ENCODE measurements at regions not wholly inside any gene's neighbourhood (a gene's known extent, or its start where the extent isn't known, plus 50 kb on each side); places are given as distances from the start of the nearest gene placed in this dataset.
"Not testable (repeated sequence)": the region's sequence is repeated elsewhere in the genome, so short reads cannot be mapped to it uniquely, and the experiment has no call there.

- DNase-seq (ENCODE audit: low spot score) = no peak
Measured at GRCh38 chr2:21966139-21966538, 842.4 kb downstream of the TDRD15 start.

DNA sequence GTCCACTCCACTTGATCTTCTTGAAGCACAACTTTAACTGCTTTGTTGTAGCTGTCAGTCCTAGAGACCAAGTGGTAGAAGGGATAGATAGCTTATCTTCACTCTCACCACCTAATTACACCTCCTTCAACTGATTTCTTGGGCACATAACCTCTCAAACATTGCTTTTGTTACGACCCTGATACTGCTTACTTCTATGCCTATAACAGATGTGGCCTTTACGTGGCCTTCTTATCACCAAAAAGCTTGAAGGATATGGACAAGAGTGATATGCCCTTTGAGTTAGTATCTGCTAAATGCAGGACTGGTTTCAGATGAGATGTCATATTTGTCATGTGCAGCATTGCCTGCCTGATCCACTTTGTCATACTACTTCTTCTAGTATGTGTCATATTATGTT is 847.2 kb downstream of the TDRD15 start:
- no peak for DNase-seq (ENCODE audit: low spot score)

- no peak for DNase-seq (ENCODE audit: low spot score)
Measured at GRCh38 chr2:21972586-21972985, 848.8 kb downstream of the TDRD15 start.

- no peak for DNase-seq (ENCODE audit: low spot score)
Measured at GRCh38 chr2:21981127-21981526, 857.4 kb downstream of the TDRD15 start.

DNA sequence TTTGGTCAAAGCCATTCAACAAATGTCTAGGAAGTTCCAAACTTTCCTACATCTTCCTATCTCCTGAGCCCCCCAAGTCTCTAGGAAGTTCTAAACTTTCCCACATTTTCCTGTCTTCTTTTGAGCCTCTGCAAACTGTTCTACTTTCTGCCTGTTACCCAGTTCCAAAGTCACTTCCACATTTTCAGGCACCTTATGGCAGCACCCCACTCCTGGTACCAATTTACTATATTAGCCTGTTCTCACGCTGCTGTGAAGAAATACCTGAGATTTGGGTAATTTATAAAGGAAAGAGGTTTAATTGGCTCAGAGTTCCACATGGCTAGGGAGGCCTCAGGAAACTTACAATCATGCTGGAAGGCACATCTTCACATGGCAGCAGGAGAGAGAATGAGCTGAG is 869.2 kb downstream of the TDRD15 start:
- no peak for DNase-seq (ENCODE audit: low spot score)

GRCh38 chr2:21996339-21996738 is 872.6 kb downstream of the TDRD15 start:
- DNase-seq (ENCODE audit: low spot score) = no peak

DNA sequence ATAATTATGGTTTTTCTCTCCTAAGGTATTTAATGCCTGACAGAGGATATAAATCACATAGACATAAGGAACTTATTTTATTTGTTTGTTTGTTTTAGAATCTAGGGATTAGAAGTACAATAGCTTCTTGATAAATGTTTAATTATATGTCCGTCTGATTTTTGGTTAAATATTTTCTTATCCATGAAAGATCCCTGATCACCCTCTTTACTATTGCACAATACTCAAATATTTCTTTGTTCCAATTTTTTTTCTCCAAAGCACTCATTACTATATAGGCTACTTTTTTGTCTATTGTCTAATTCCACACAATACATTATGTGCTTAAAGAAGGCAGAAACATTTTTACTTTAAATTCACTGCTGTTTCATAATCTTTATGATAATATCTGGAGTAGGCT is 875.8 kb downstream of the TDRD15 start:
- DNase-seq (ENCODE audit: low spot score) = no peak

DNA sequence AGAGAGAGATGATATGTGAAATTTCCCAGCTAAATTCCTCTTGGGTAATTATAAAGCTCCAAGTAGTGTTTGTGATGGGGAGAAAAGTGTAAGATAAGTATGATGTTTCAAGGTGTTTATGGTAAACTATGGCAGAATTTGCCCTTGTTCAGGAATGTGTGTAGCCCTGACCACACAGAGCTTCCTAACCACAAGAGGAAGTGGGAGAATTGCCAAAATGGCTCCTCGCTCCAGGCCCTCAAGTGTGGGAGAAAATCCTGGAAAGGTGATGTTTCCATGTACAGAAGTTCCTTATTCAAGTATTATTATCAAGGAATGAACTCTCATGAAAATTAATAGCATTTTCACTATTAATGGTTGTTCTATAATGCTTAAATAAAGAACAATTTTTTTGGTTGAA is 878.3 kb downstream of the TDRD15 start:
- DNase-seq (ENCODE audit: low spot score) = no peak

- no peak for DNase-seq (ENCODE audit: low spot score)
Measured at GRCh38 chr2:22003270-22003669, 879.5 kb downstream of the TDRD15 start.

DNA sequence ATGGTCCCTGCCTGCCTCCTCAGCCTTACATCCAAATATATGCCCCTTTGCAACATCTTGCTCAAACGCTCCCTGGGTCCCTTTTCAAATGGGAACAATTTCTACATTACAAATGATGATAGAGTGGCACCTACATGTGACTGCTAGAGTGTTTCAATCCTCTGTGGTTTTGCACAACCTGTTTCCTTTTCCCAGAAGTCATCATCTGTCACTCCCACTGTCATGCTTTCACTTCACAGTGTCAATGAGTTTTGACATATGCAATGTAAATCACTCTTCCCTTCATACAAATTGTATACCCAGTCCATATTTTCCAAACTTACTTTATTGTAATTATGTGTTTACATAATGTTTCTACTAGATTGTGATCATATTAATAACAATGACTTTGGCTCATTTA is 887.3 kb downstream of the TDRD15 start:
- no peak for DNase-seq (ENCODE audit: low spot score)

GRCh38 chr2:22020091-22020742 is 896.4 kb downstream of the TDRD15 start:
- DNase-seq (ENCODE audit: low spot score) = no peak

DNA sequence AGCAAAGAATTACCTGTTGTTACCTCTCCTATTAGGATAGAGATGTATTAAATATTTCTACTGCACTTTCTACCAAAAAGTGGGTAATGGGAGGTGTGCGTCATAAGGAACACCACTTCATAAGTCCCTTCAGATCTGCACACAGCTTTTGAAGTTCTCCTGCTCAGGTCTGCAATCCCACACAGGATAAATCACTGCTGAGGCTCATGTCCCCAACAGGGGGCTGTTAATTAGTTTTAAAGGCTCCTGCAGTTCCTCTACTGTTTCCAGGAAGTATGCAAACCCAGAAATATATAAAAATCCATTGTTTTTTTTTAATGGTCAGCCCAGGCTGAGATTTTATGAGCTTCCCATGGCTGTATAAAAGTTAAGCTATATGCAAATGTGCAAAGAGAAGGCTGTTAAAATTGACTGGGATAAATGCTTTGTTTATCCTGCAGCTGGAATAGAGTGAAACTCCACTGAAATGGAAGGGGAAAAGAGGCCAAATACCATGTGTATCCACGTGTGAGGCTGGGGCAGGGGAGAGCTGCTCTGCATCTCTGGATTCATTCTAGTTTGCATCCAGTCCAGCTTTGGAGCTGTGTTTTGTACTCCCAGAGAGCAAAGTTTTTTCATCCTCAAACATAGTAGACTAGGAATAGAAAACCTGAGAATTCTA is 903.7 kb downstream of the TDRD15 start:
- no peak for DNase-seq (ENCODE audit: low spot score)

DNA sequence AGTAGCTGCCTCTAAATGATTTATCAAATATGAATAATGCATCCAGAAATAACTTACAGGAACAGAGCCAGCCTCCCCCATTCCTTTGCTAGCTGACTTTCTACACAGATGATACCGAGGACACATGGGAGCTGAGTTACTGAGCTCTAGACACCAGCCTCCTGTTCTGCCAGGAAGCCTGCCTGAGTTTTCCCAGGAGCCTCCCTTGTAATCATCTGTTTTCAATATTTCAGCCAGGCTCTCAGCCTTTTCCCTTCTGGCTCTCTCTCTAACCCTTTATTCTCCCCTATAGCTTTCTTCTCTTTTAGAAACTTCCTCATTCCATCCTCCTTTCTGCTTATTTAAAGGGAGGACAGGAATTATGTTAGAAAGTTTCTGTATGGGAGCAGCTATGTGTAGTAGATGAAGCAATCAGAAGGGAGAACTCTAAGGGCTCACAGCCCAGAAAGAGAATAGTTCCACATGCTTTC is 911.6 kb downstream of the TDRD15 start:
- DNase-seq (ENCODE audit: low spot score) = no peak

DNA sequence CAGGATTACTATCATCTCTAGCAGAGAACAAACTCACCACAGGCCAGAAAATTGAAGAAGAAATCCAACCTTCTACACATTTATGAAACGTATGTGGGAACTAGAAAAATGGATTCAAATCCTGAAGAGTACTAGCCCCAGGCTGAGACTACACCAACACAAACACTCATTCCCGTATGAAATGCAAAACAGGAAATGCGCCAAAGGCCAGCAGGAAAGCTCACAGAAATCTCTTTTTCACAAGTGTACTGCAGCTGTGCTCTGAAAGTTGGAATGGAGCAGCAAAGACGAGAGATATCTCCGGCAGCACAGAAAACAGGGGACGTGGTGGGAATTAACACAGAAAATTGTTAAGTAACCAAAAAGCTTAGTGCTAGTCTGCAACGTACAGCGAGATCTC is 913.5 kb downstream of the TDRD15 start:
- no peak for DNase-seq (ENCODE audit: low spot score)

GRCh38 chr2:22043784-22044183 is 920.0 kb downstream of the TDRD15 start:
- DNase-seq (ENCODE audit: low spot score) = no peak

DNA sequence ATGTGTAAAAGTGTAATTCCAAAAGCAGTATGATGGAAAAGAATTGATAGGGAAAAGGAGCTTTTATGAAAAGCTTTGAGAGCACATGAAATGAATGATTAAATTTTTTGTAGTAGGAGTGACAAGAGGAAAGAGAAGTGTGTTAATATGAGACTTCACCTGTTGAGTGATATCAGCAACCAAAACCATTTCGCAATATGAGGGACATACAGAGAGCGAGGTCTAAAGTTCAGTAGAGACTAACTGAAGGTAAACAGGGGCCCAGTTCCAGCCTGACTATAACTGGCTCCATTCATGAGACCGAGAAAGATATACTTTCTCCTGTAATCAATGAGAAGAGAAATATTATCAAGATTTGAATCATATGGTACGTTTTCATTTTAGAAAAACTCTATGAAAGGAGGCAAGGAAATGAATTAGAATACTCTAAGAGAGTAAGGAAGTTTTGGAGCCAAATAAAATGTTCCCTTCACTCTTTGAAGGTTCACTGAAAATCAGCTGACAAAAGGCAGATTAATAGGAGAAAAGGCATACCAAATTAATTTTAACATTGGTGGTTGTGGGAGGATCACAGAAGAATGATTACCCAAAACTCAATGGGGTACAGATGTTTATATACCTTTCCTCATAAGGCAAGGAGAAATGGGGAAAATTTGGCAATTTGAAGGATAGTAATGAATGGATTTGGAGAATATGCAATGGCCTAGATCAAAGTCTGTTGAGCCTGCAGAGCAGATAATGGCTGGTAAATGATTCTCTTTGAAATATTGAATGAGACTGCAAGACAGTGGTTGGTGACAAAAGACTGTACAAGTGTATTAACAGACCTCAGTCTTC is 932.2 kb downstream of the TDRD15 start:
- DNase-seq (ENCODE audit: low spot score) = no peak

- no peak for DNase-seq (ENCODE audit: low spot score)
Measured at GRCh38 chr2:22056621-22057132, 932.9 kb downstream of the TDRD15 start.

DNA sequence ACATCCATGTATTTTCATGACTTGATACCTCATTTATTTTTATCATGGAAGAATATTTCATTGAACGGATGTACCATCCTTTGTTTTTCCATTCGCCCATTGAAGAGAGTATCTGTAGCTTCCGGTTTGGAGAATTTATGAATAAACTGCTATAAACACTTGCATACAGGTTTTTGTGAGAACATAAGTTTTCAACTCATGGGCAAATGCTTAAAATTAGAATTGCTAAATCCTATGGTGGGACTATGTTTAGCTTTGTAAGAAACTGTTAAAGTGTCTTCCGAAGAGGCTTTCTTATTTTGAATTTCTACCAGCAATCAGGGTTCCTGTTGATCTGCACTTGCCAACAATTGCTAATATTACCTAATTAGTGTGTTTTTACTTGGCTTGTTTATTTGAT is 938.9 kb downstream of the TDRD15 start:
- DNase-seq (ENCODE audit: low spot score) = no peak

- DNase-seq (ENCODE audit: low spot score) = no peak
Measured at GRCh38 chr2:22076454-22076853, 952.7 kb downstream of the TDRD15 start.

DNA sequence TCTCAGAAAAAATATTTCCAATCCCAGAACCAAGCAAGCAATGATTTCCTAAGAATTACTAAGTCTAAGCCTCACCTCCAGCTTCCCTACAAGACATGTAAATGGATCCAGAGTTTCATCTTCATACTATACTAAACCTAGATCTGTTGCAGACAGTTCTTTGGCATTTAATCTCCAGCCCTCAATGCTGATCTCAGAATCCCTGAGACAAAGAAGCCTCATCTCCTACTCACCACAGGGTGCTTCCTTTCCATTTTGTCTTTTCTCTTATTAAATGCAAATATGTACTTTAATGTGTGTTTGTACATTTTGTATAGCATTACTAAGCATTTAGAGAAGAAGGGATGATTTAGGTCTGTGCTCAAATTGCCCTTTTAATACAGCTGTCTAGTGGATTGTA is 954.9 kb downstream of the TDRD15 start:
- no peak for DNase-seq (ENCODE audit: low spot score)

DNA sequence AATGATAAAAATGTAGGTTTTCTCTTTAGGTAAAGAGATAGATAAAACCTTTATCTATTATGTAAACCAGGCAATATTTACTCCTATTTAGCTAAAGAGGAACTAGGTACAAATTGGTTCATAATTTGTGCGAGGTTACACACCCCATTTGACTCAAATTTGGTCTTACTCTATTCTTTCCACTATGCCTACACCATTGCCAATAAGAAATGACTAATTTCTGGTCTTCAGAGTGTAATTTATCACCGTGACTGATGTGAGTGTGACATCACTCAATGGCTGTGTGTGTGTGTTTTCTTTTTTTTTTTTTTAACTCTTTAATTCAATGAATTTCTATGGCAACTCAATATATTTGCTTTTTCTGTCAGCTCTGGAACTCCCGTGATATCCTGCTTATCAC is 955.8 kb downstream of the TDRD15 start:
- no peak for DNase-seq (ENCODE audit: low spot score)

DNA sequence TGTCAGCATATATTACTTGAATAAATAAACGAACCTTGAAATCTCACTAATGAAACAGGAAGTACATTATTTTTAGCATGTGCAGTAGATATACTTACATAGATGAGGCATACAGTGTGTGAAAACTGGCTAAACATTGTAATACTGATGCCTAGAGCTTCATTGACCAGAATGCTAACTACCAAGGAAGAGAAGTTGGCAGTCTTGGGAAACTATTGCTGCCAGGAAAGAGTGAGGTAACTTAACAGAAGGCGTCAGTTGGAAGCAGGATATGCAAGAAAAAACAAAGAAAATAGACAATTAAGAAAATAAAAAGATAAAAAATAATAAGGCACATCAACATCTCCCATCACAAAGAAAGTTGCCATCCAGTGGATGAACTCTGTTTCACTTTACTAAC is 963.0 kb downstream of the TDRD15 start:
- DNase-seq (ENCODE audit: low spot score) = no peak

DNA sequence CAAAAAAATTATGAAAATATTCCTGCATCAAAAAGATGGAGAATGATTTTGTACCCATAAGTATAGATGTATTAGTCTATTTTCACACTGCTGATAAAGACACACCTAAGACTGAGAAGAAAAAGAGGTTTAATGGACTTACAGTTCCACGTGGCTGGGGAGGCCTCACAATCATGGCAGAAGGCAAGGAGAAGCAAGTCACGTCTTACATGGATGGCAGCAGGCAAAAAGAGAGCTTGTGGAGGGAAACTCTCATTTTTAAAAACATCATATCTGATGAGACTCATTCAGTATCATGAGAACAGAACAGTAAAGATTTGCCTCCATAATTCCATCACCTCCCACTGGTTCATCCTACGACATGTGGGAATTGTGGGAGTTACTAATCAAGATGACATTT is 979.8 kb downstream of the TDRD15 start:
- DNase-seq (ENCODE audit: low spot score) = not testable (repeated sequence)

Data from germinal center (tissue), 1 donor.